NCI-H146 treated with DMSO at 0.1 percent for 48 hours (cell line): ENCODE measurements at regions not wholly inside any gene's neighbourhood (a gene's known extent, or its start where the extent isn't known, plus 50 kb on each side); places are given as distances from the start of the nearest gene placed in this dataset.
A peak's percentile ranks its signal among the peaks of the same experiment; 100 is the strongest.
"Not testable (repeated sequence)": the region's sequence is repeated elsewhere in the genome, so short reads cannot be mapped to it uniquely, and the experiment has no call there.

Experiments used
- DNase-seq: peaks from one replicate; lab custom pipeline; 2025; ENCODE audit not compliant: unreplicated experiment; lab: John Stamatoyannopoulos, UW

DNA sequence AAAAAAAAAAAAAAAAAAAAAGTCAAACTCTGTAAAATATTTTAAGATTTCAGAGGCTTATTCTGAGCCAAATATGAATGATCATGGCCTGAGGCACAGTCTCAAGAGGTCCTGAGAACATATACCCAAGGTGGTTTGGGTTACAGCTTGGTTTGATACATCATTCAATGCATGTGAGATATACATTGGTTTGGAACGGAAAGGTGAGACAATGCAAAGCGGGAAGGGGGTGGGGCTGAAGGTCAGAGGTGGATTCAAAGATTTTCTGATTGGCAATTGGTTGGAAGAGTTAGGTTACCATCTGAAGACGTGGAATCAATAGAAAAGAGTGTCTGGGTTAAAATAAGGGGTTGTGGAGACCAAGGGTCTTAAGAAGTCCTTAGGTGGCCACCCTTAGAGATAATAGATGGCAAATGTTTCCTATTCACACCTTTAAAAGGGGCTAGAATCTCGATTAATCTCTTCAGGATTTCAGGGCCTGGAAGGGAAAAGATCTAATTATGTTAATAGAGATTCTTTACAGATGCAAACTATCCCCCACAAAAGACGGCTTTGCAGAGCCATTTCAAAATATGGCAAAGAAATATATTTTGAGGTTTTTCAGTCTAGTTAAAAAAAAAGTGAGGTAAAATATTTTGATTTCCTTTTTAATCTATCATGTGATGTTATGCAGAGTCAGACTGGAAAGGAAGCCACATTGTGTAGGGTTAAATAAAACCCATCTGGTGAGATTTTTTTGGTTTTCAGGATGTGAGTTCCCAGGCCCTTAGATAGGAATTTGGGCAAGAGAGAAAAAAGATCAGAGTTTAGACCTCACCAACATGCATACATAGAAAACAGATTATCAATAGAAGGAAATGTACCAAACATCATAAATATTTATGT lies 173.8 kb upstream of the CNOT2 start:
- DNase-seq = no peak

DNA sequence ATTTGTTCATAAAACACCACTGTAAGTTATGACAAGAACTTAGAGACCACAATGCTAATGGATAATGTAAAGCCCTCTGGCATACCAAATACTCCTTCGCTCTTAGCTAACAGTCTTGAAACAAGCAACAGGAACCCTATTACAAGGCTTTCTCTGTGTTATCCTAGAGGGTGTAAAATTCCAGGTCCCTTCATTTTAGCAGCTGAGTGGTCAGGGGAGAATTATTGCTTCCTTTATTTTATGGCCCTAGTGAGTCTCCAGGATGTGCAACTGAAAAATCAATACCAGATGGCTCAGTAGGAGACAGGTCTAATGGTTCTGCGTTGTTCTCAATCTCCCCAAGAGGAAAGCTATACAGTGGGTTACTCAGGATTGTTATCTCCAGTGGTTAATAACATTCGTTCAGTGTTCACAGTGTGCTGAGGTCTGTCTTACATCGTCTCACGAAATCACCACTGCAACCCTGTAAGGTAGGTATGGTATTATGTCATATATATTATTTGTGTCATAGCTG lies 172.7 kb upstream of the CNOT2 start:
- peak; percentile 18 for DNase-seq

DNA sequence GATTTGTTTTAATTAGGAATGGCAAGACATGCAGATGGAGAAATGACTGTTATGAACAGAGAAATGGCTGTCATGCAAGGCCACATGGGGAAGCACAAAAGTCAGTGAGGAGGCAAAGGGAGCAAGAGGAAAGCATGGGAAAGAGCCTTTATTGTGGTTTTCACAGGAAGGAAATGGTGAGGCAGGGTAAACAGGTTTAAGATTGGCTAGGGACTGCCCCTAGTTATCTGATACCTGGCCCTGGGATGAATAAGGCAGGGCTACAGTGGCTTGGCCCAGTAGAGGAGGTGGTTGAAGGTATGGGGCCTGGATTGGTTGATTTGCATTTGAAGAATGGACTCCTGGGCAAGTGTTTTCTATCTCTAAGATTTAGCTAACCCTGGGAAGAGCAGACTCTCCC lies 168.7 kb upstream of the CNOT2 start:
- DNase-seq = no peak

- no peak for DNase-seq
Observed at GRCh38 chr12:70077441-70077840, 165.8 kb upstream of the CNOT2 start.

DNA sequence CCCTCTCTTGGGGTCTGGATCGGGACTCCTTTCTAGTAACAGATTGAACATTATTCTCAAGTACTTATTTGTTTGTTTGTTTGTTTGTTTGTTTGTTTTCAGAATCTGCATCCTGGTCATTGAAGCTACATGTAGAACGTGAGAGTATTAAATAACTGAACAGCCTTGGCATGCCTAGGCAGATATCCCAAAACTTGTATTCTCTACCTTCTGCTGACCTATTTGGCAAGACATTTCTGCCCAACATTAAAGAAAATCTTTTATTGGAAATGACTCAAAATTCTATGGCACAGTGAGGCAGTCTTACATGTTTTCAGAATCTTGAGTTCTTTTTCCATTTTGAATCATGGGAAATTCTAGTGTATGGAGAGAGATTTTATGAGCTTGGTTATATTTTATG lies 165.1 kb upstream of the CNOT2 start:
- no peak for DNase-seq

- DNase-seq = no peak
Observed at GRCh38 chr12:70080566-70080965, 162.7 kb upstream of the CNOT2 start.

GRCh38 chr12:70082997-70083676 lies 160.1 kb upstream of the CNOT2 start:
- DNase-seq = no peak

GRCh38 chr12:70083677-70084020 lies 159.6 kb upstream of the CNOT2 start:
- DNase-seq = no peak

DNA sequence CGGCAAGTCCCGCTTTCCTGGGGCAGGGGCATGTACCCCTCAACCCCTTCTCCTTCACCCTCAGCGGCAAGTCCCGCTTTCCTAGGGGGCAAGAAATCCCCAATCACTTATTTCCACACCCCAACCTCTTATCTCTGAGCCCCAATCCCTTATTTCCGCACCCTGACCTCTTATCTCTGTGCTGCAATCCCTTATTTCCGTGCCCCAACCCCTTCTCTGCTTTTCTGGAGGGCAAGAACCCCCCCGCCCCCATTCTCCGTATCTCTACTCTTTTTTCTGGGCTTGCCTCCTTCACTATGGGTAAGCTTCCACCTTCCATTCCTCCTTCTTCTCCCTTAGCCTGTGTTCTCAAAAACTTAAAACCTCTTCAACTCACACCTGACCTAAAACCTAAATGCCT lies 156.9 kb upstream of the CNOT2 start:
- not testable (repeated sequence) for DNase-seq

- no peak for DNase-seq
Observed at GRCh38 chr12:70091021-70091521, 152.2 kb upstream of the CNOT2 start.

DNA sequence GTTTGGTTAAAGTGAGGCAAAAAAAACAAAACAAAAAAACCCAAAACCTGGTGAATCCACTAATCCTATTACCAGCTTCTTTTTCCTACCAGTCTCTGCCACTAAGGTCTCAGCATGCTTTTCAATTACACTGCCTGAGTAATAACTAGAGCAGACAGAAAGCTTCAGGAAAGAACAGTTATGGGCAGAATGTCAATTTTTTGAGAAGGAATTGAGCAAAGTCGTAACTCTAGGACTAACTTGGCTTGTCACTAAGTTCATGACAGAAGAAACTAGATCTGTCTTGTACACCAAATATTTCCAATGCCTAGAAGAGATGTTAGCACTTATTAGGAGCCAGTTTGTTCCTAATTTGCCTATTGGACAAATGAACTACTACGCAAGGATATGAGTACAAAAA lies 148.8 kb upstream of the CNOT2 start:
- no peak for DNase-seq

GRCh38 chr12:70096759-70097410 lies 146.3 kb upstream of the CNOT2 start:
- no peak for DNase-seq

DNA sequence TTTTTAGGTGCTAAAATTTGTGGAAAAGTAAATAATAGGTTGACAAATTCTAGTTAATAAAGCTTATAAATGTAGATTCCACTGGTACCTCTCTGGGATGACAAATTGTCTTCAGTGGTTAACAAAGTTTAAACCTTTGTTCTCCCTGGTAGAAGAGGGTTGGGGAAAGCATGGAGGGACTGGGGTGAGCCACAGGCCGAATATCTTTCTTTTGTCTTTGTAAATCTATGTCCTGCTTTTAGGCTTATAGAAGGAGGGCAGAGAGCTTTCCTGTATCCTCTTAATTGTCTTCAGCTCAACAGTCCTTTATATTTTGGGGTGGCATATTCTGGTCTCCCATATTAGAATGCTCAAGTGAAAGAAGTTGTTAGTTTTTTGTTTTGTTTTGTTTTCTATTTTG lies 142.2 kb upstream of the CNOT2 start:
- DNase-seq = no peak

- DNase-seq = no peak
Observed at GRCh38 chr12:70106347-70106746, 136.9 kb upstream of the CNOT2 start.

- DNase-seq = no peak
Observed at GRCh38 chr12:70110085-70110484, 133.1 kb upstream of the CNOT2 start.

- DNase-seq = no peak
Observed at GRCh38 chr12:70117670-70118069, 125.6 kb upstream of the CNOT2 start.

DNA sequence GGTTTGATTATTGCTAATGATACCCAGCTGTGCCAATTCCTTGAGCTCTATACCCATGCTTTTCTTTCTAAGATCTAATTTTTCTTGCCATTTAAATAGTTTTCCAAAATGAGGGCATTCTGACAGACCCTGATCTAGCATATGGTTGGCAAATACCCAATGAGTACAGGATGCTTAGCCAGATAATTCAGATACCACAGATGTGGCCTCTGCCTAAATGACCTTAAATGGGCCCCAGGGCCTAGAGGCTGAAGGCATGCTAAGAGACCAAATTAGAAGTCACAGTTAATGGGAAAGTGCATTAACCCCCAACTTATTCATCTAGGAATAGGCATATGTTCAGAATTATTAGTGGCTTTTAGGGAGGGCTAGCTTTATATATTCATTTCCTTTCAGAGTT lies 122.3 kb upstream of the CNOT2 start:
- DNase-seq = no peak

- no peak for DNase-seq
Observed at GRCh38 chr12:70121562-70121961, 121.7 kb upstream of the CNOT2 start.

DNA sequence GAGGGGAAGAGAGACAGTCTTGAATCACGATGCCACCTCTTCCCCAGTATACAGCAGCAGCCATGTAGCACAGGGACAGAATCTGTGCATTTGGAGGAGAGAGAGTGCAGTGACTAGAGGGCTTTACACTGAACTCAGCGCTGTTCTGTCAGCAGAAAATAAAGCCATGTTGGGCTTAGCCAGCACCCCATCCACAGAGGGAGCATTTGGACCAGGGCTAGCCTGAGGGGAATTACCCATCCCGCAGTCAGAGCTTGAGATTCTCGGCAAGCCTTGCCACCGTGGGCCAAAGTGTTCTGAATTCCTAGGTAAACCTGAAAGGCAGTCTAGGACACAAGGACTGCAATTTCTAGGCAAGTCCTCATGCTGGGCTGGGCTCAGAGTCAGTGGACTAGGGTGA lies 120.4 kb upstream of the CNOT2 start:
- no peak for DNase-seq

DNA sequence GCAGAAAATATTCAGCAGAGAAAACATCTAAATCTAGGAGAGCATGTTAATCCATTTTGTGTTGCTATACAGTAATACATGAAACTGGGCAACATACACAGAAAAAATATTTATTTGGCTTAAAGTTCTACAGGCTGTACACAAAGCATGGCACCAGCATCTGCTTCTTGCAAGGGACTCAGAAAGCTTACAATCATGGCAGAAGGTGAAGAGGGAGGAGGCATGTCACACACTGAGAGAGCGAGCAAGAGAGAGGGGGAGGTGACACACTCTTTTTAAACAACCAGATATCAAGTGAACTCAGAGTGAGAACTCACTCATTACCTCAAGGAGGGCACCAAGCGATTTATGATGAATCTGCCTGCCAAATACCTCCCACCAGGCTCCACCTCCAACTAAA lies 94.2 kb upstream of the CNOT2 start:
- no peak for DNase-seq

DNA sequence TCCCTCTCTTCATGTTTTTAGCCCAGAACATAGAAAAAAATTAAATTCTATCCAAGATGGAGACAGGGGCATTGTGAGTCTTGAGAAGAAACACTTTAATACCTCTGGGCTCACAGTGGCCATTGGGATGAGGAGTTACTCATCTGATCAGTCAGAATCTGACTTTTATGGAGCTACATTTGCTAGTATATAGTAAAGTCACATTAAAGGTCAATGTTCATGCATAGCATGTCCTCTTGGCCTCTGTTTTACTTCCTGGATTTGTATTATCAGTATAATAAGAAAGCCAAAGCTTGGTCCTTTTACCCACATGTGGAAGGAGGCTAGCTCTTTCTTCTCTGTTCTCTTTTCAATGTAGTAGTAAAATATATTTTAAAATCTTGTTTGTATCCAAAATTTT lies 93.6 kb upstream of the CNOT2 start:
- DNase-seq = no peak

DNA sequence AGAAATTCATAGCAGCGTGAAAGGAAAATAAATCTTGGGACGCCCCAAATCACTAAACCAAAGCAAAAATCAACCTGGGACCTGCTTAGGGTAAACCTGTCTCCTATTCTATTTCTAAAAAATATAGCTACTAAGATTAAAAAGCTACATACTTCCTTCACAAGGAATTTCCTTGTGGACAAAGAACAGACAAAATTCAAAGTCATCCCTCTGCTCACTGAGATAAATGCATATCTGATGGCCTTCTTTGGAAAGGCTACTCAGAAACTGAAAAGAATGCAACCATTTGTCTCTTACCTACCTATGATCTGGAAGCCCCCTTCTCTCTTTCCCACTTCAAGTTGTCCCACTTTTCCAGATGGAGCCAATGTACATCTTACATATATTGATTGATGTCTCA lies 93.0 kb upstream of the CNOT2 start:
- no peak for DNase-seq
